GM12872 (cell line): ENCODE measurements at regions not wholly inside any gene's neighbourhood (a gene's known extent, or its start where the extent isn't known, plus 50 kb on each side); places are given as distances from the start of the nearest gene placed in this dataset.

Experiments used
- CTCF ChIP-seq: IDR thresholded peaks from 3 replicates; pipeline ENCODE4 v1.5.1; 2011; ENCODE audit warnings: low read depth, mild to moderate bottlenecking, low read length, moderate library complexity; ENCODE audit not compliant: insufficient read depth

GRCh38 chr13:97798171-97798821, 155.2 kb upstream of the IPO5 start:
- TF ChIP-seq CTCF = no peak

GRCh38 chr13:97798836-97799235, 154.6 kb upstream of the IPO5 start:
- TF ChIP-seq CTCF = no peak

GRCh38 chr13:97802213-97802612, 151.3 kb upstream of the IPO5 start:
- TF ChIP-seq CTCF = no peak

GRCh38 chr13:97809576-97809975, 143.9 kb upstream of the IPO5 start:
- TF ChIP-seq CTCF = no peak

GRCh38 chr13:97810152-97810551, 143.3 kb upstream of the IPO5 start:
- TF ChIP-seq CTCF = peak; percentile 23; the same call in 1 of the 3 replicates

- no peak for TF ChIP-seq CTCF
Observed at GRCh38 chr13:97822377-97822776, 131.1 kb upstream of the IPO5 start.

- no peak for TF ChIP-seq CTCF
Observed at GRCh38 chr13:97826421-97827012, 127.0 kb upstream of the IPO5 start.
